Large intestine (tissue), 3 donors: ENCODE measurements at regions not wholly inside any gene's neighbourhood (a gene's known extent, or its start where the extent isn't known, plus 50 kb on each side); places are given as distances from the start of the nearest gene placed in this dataset.
"Not testable (repeated sequence)": the region's sequence is repeated elsewhere in the genome, so short reads cannot be mapped to it uniquely, and the experiment has no call there.

Experiments
- DNase-seq, 2 donors: peaks; one replicate each; pipeline versions ENCODE4 v3.0.0 to v3.0.0-alpha.2; 2013
- H3K27ac ChIP-seq: one replicate; pipeline ENCODE4 v1.5.1; 2013; ENCODE audit warnings: low read length
- H3K27me3 ChIP-seq: 2 replicates; pipeline ENCODE4 v1.6.1; 2013; ENCODE audit warnings: low read length; ENCODE audit not compliant: control insufficient read depth, insufficient read depth
- H3K36me3 ChIP-seq: 2 replicates; pipeline ENCODE4 v1.6.1; 2013; ENCODE audit warnings: low read length; ENCODE audit not compliant: control insufficient read depth, insufficient read depth
- H3K4me1 ChIP-seq: one replicate; pipeline ENCODE4 v1.6.1; 2013; ENCODE audit warnings: low read length; ENCODE audit not compliant: control insufficient read depth, insufficient read depth
- H3K4me3 ChIP-seq: one replicate; pipeline ENCODE4 v1.5.1; 2013; ENCODE audit warnings: low read length
- H3K9me3 ChIP-seq: one replicate; pipeline ENCODE4 v1.6.1; 2013; ENCODE audit warnings: mild to moderate bottlenecking, low read depth, low read length, moderate library complexity; ENCODE audit not compliant: control insufficient read depth
- WGBS: methylation state at CpG from one replicate; pipeline ENCODE4 v1.1.5; 2013; ENCODE audit warnings: low lambda C conversion rate; ENCODE audit not compliant: insufficient coverage; 5-methylcytosine and 5-hydroxymethylcytosine counted together

DNA sequence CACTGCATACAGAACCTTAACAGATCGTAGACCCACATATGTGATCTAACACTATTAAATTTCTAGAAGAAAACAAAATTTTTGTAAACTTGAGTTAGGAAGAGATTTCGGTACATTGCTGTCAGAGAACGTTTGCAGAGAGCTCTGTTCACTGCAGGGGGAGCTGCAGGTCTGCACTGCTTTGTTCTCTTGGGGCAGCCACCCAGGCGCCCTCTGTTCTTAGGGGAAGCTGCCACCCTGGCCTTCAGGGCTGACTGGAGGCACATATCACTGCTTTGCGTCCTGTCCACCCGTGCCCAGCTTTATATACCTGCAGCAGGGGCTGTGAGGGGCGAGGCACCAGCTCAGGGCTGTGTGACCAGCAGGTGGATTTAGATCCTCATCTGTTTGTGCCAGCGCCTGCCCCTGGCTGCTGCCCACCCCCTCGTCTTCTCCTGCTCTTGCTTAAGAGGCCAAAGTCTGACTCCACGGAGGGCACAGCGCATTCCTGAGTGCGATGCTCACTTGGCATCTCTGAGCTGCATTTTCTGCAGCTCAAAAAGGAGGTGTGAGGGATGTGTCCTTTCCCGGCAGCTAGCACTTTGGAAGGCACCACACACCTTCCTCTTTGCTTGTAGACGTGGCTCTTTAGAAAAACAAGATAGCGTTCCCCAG, 4486.4 kb upstream of the TPTE start:
- H3K27me3 ChIP-seq, H3K9me3 ChIP-seq, DNase-seq, H3K4me3 ChIP-seq, H3K27ac ChIP-seq, H3K36me3 ChIP-seq, H3K4me1 ChIP-seq: not testable (repeated sequence)
- no CpG with 5 or more reads among the region's 15 CpGs for WGBS

DNA sequence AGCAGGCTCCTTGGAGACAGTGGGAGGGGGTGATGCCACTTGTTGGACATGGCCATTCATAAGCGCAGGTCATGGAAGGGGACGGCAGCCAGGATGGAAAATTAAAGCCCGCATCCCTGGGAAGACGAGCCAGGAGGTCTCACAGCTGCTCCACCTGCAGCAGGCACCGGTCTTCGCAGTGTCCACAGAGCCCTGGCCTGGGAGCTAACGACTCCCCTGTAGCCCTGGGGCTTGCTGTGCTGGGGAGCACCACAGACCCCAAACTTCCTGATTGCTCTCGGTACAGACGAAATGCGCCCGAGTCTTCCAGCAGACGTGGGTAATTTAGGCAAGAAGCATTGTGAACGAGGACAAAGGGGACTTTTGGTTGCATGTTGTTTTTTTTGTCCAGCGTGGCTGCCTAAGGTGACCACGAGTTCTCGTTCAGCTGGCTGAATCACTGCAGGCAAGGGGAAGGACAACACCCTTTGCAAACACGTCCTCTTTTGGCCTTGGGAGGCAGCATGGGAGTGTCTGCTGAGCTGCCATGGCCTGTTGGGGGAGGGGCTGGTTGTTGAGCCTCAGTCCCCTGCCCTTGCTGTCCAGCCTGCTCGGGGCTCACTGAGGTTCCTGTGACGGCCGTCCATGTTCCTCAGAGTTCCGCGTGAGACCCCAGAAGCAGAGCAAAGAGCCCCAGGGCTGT, 4485.8 kb upstream of the TPTE start:
- H3K4me3 ChIP-seq, H3K27me3 ChIP-seq, H3K27ac ChIP-seq, H3K4me1 ChIP-seq, H3K36me3 ChIP-seq, H3K9me3 ChIP-seq, DNase-seq: not testable (repeated sequence)
- no CpG with 5 or more reads among the region's 22 CpGs for WGBS

DNA sequence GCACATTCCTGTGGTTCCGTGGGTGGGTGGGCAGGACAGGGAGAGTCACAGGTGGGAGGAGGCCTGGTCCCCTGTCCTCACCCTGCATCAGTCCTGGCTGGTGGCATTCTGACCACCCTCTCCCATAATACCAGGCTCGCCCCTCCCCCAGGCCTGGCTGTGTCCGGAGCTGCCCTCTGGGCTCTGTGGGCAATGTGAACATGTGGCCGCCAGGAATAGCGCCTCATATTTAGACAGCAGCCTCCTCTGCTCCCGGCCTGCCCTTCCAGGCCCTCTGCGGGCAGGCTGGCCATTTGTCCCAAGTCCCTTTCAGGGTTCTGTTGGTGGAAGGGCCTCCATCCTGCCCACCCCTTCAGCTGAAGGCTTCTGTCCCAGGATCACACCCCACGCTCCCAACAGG, 4482.2 kb upstream of the TPTE start:
- WGBS, result no CpG with 5 or more reads among the region's 8 CpGs
- H3K9me3 ChIP-seq, H3K27me3 ChIP-seq, H3K4me3 ChIP-seq, H3K36me3 ChIP-seq, DNase-seq, H3K27ac ChIP-seq, H3K4me1 ChIP-seq: not testable (repeated sequence)

DNA sequence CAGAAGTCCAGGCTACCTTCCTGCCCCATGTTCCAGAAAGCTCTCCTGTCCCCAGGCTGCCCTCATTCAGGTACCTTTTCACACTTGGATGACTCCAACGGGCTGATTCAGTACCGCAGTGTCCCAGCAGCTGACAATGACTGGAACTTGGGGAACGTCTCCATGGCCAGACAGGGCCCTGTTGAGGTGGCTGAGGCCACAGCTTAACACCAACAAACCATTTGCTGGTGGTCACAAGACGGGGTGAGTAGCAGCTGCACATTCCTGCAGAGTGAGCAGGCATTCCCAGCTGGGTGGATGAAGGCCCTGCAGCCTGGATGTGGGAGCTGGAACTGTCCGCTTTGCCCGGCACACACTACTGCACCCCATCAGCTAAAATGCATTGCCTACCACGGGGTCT, 4481.3 kb upstream of the TPTE start:
- H3K4me1 ChIP-seq, H3K27ac ChIP-seq, DNase-seq, H3K9me3 ChIP-seq, H3K27me3 ChIP-seq, H3K36me3 ChIP-seq, H3K4me3 ChIP-seq: not testable (repeated sequence)
- WGBS, result no CpG with 5 or more reads among the region's 7 CpGs

- not testable (repeated sequence) for H3K4me1 ChIP-seq, H3K36me3 ChIP-seq, H3K9me3 ChIP-seq, H3K27ac ChIP-seq, H3K27me3 ChIP-seq, DNase-seq, H3K4me3 ChIP-seq
- no CpG with 5 or more reads among the region's 21 CpGs for WGBS
Observed at GRCh38 chr21:6043430-6044275, 4477.7 kb upstream of the TPTE start.

- not testable (repeated sequence) for H3K27me3 ChIP-seq, H3K27ac ChIP-seq, DNase-seq, H3K9me3 ChIP-seq, H3K4me1 ChIP-seq, H3K4me3 ChIP-seq, H3K36me3 ChIP-seq
- no CpG with 5 or more reads among the region's 13 CpGs for WGBS
Observed at GRCh38 chr21:6044695-6045094, 4476.7 kb upstream of the TPTE start.

- not testable (repeated sequence) for H3K27ac ChIP-seq, H3K9me3 ChIP-seq, H3K36me3 ChIP-seq, H3K4me1 ChIP-seq, DNase-seq, H3K27me3 ChIP-seq, H3K4me3 ChIP-seq
- WGBS, result no CpG with 5 or more reads among the region's 17 CpGs
Observed at GRCh38 chr21:6049930-6050329, 4471.5 kb upstream of the TPTE start.

- not testable (repeated sequence) for H3K36me3 ChIP-seq, DNase-seq, H3K27me3 ChIP-seq, H3K9me3 ChIP-seq, H3K27ac ChIP-seq, H3K4me3 ChIP-seq, H3K4me1 ChIP-seq
- WGBS, result no CpG with 5 or more reads among the region's 5 CpGs
Observed at GRCh38 chr21:6052109-6052508, 4469.3 kb upstream of the TPTE start.

DNA sequence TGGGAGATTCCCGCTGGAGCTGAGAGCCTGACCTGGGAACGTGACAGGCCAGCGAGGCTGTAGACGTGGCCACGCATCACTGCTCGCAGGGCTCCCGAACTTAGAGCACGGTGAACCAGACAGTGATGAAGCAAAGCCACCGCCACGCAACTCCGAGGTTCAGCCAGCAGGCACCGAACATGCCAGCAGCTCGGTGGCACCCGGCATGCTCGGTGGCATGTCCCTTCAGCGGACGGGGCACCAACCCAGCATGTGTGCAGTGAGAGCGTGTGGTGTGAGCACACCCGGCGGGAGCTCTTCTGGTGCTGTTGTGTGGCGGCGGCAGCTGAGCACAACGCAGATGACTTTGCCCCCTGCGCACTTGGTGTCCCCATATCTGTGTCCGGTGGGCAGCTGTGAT, 4468.2 kb upstream of the TPTE start:
- H3K36me3 ChIP-seq, H3K9me3 ChIP-seq, H3K4me3 ChIP-seq, H3K27ac ChIP-seq, DNase-seq, H3K27me3 ChIP-seq, H3K4me1 ChIP-seq: not testable (repeated sequence)
- no CpG with 5 or more reads among the region's 25 CpGs for WGBS

DNA sequence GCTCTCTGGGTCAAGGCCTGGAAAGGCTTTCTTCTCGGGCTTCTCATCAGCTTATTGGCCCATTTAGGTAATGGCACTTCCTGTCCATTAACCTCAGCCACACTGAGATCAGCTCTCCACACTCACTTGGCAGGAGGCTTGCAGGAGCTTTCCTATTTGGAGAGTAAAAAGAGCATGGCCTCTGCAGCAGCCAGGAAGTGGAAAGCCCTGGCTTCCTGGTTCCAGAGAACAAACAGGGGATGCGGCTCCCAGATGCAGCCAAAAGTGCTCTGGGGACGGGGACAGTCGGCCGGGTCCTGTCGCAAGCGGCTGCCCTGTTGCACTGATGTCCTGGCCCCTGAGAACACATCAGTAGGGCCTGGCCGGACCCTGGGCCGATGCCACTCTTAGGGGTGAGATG, 4462.4 kb upstream of the TPTE start:
- not testable (repeated sequence) for H3K4me1 ChIP-seq, H3K27me3 ChIP-seq, H3K9me3 ChIP-seq, H3K4me3 ChIP-seq, H3K27ac ChIP-seq, DNase-seq, H3K36me3 ChIP-seq
- WGBS, result no CpG with 5 or more reads among the region's 9 CpGs
